PFSK-1 (cell line): ENCODE measurements at regions not wholly inside any gene's neighbourhood (a gene's known extent, or its start where the extent isn't known, plus 50 kb on each side); places are given as distances from the start of the nearest gene placed in this dataset.

Source experiments
- POLR2AphosphoS5 ChIP-seq: IDR thresholded peaks from 2 replicates; pipeline ENCODE4 v1.6.1; 2012; ENCODE audit warnings: low read depth, mild to moderate bottlenecking, control low read depth, low read length, moderate library complexity
- TF ChIP-seq, protein P1 (sequence below), 2 experiments: IDR thresholded peaks; 2 replicates each; pipeline versions ENCODE4 v1.6.1 to v1.8.0; 2011 to 2012; ENCODE audit warnings: low read depth in 2 of 2, low read length in 2 of 2, control low read depth in 1 of 2, inconsistent platforms in 1 of 2, mild to moderate bottlenecking in 1 of 2, moderate library complexity in 1 of 2; ENCODE audit not compliant: insufficient read depth in 1 of 2

DNA sequence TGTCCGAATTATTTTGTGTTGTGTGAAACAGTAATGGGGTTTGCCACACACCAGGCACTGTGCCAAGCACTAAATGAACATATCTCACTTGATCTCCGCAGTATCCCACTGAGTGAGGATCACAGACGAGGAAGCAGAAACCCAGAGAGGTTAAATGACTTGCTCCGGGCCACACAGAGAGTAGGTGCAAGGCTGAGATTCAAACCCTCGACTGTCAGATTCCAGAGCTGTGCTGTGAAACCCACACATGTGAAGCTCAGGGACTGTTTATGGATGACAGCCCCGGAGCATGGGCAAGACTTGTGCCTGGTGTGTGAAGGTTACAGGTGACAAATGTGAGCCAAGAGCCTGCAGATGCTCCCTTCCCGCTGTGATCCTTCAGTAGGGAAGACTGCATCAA lies 87.8 kb upstream of the SIRPA start:
- TF ChIP-seq POLR2AphosphoS5: no peak
- TF ChIP-seq, protein P1, sequence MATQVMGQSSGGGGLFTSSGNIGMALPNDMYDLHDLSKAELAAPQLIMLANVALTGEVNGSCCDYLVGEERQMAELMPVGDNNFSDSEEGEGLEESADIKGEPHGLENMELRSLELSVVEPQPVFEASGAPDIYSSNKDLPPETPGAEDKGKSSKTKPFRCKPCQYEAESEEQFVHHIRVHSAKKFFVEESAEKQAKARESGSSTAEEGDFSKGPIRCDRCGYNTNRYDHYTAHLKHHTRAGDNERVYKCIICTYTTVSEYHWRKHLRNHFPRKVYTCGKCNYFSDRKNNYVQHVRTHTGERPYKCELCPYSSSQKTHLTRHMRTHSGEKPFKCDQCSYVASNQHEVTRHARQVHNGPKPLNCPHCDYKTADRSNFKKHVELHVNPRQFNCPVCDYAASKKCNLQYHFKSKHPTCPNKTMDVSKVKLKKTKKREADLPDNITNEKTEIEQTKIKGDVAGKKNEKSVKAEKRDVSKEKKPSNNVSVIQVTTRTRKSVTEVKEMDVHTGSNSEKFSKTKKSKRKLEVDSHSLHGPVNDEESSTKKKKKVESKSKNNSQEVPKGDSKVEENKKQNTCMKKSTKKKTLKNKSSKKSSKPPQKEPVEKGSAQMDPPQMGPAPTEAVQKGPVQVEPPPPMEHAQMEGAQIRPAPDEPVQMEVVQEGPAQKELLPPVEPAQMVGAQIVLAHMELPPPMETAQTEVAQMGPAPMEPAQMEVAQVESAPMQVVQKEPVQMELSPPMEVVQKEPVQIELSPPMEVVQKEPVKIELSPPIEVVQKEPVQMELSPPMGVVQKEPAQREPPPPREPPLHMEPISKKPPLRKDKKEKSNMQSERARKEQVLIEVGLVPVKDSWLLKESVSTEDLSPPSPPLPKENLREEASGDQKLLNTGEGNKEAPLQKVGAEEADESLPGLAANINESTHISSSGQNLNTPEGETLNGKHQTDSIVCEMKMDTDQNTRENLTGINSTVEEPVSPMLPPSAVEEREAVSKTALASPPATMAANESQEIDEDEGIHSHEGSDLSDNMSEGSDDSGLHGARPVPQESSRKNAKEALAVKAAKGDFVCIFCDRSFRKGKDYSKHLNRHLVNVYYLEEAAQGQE (IDR thresholded peaks at IDR 0.05; ENCODE audit: insufficient read depth in 1 of 2, low read depth in 2 of 2, low read length in 2 of 2): no peak
